NT2/D1 (cell line): ENCODE measurements at regions not wholly inside any gene's neighbourhood (a gene's known extent, or its start where the extent isn't known, plus 50 kb on each side); places are given as distances from the start of the nearest gene placed in this dataset.

Experiments used
- DNase-seq: peaks from one replicate; pipeline ENCODE4 v3.0.0-alpha.2; 2011; ENCODE audit warnings: low read depth, low spot score
- H3K27me3 ChIP-seq: 2 replicates; pipeline ENCODE4 v1.6.0; 2011; ENCODE audit warnings: mild to moderate bottlenecking; ENCODE audit not compliant: insufficient read length, insufficient read depth
- H3K36me3 ChIP-seq: 2 replicates; pipeline ENCODE4 v1.6.1; 2011; ENCODE audit warnings: mild to moderate bottlenecking, low read length, mixed read lengths; ENCODE audit not compliant: insufficient read depth, insufficient read length
- H3K4me1 ChIP-seq: 2 replicates; pipeline ENCODE4 v1.5.1; 2011; ENCODE audit not compliant: insufficient read depth, insufficient read length
- H3K4me3 ChIP-seq: 2 replicates; pipeline ENCODE4 v1.5.1; 2011; ENCODE audit warnings: low read depth; ENCODE audit not compliant: insufficient read length
- H3K9ac ChIP-seq: 2 replicates; pipeline ENCODE4 v1.6.0; 2011; ENCODE audit warnings: low read depth; ENCODE audit not compliant: insufficient read length
- H3K9me3 ChIP-seq: 2 replicates; pipeline ENCODE4 v1.5.1; 2011; ENCODE audit warnings: mild to moderate bottlenecking, low read length; ENCODE audit not compliant: insufficient read depth
- SUZ12 ChIP-seq: IDR thresholded peaks from 2 replicates; pipeline ENCODE4 v1.6.1; 2011; ENCODE audit not compliant: insufficient read length, insufficient read depth; ENCODE audit errors: extremely low read depth
- YY1 ChIP-seq: IDR thresholded peaks from 2 replicates; pipeline ENCODE4 v1.6.1; 2011; ENCODE audit not compliant: insufficient read length, insufficient read depth
- ZNF274 ChIP-seq: IDR thresholded peaks from 2 replicates; pipeline ENCODE4 v1.6.1; 2011; ENCODE audit warnings: mild to moderate bottlenecking, low read depth, low read length

DNA sequence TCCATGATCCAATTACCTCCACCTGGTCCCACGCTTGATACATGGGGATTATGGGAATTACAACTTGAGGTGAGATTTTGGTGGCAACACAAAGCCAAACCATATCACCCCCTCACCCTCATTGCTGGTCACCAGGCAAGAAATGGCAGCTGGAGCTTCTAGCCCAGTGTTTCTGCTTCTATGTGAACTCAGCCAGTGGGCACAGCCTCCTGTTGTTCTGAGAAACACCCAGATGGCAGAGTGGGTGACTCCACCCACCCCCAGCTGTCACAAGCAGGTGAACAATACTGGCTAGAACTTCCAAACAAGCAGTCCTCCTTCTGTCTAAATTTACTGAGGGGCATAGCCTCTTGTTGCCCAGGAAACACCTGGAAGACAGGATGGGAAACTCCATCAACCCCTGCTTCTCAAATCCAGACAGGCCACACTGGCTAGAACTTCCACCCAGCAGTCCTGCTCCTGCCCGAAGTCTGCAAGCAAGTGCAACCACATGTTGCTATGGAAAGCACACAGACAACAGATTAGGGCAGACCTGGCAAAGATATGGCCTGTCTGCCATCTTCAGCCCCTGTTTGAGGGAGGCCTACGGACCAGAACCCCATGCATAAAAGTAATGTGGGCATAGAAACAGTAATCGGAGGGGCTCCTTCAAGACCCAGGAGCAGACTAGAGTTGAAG lies 114.1 kb downstream of the DTWD1 start:
- no peak for DNase-seq
- TF ChIP-seq SUZ12 (no peak), ZNF274 (no peak), YY1 (no peak)
- no peaks in the 10 kb centered on the region for H3K4me1 ChIP-seq
- H3K36me3 ChIP-seq: no peaks in the 10 kb centered on the region
- H3K27me3 ChIP-seq: no peaks in the 10 kb centered on the region
- H3K9me3 ChIP-seq: no peaks in the 10 kb centered on the region
- H3K4me3 ChIP-seq: no peak overlapping the region
- H3K9ac ChIP-seq: no peak overlapping the region

GRCh38 chr15:49737127-49737526 lies 116.3 kb downstream of the DTWD1 start:
- H3K9ac ChIP-seq: no peak overlapping the region
- H3K4me1 ChIP-seq: no peaks in the 10 kb centered on the region
- no peak overlapping the region for H3K4me3 ChIP-seq
- H3K27me3 ChIP-seq: no peaks in the 10 kb centered on the region
- H3K36me3 ChIP-seq: no peaks in the 10 kb centered on the region
- H3K9me3 ChIP-seq: no peaks in the 10 kb centered on the region
- no peak for DNase-seq
- TF ChIP-seq ZNF274: no peak
- no peak for TF ChIP-seq SUZ12
- no peak for TF ChIP-seq YY1

DNA sequence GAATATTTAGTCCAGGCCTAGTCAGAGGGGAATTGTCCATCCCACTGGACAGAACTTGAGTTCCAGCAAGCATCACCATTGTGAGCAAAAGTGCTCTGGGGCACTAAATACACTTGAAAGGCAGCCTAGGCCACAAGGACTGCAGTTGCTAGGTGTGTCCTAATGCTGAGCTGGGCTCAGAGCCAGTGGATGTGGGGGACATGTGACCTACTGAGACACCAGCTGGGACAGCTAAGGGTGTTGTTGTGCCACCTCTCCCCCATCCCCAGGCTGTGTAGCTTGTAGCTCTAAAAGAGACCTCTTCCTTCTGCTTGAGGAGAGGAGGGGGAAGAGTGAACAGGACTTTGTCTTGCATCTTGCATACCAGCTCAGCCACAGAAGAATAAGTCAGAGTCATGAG lies 120.9 kb downstream of the DTWD1 start:
- no peaks in the 10 kb centered on the region for H3K36me3 ChIP-seq
- no peak for DNase-seq

GRCh38 chr15:49742381-49742780 lies 121.5 kb downstream of the DTWD1 start:
- no peaks in the 10 kb centered on the region for H3K4me1 ChIP-seq
- no peaks in the 10 kb centered on the region for H3K36me3 ChIP-seq
- DNase-seq: no peak
- no peaks in the 10 kb centered on the region for H3K27me3 ChIP-seq
- H3K4me3 ChIP-seq: no peak overlapping the region
- TF ChIP-seq ZNF274: no peak
- TF ChIP-seq YY1: no peak
- no peak for TF ChIP-seq SUZ12
- no peak overlapping the region for H3K9ac ChIP-seq
- H3K9me3 ChIP-seq: no peaks in the 10 kb centered on the region

More for the DNA sequence above, 120.9 kb downstream of the DTWD1 start:
- Histone ChIP-seq H3K9me3 (no peaks in the 10 kb centered on the region), H3K27me3 (no peaks in the 10 kb centered on the region), H3K4me1 (no peaks in the 10 kb centered on the region), H3K9ac (no peak overlapping the region), H3K4me3 (no peak overlapping the region)
- TF ChIP-seq ZNF274 (no peak), YY1 (no peak), SUZ12 (no peak)

GRCh38 chr15:49747340-49747739 lies 126.5 kb downstream of the DTWD1 start:
- no peaks in the 10 kb centered on the region for H3K27me3 ChIP-seq
- H3K9me3 ChIP-seq: no peaks in the 10 kb centered on the region
- no peak for DNase-seq
- H3K4me3 ChIP-seq: no peak overlapping the region
- no peak overlapping the region for H3K9ac ChIP-seq
- H3K4me1 ChIP-seq: no peaks in the 10 kb centered on the region
- H3K36me3 ChIP-seq: no peaks in the 10 kb centered on the region
- TF ChIP-seq SUZ12: no peak
- TF ChIP-seq YY1: no peak
- TF ChIP-seq ZNF274: no peak

DNA sequence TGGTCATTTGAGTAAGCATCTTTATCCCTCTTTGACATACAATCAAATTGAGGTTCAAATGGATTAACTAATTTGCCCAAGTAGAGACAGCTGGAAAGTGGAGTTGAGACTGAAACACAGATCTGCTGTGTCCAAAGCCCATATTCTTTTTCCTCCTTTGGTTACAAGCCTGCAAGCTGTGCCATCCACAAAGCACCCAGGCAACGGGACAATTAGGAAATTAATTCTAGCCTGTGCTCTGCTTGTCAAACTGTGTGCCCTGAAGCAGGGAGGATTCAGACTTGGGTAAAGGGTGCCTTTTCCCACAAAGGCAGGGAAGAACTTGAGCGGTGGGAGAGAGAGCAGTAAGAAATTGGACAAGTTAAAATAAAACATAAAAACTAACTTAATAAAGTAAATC lies 127.9 kb downstream of the DTWD1 start:
- Histone ChIP-seq H3K9ac (no peak overlapping the region), H3K9me3 (no peaks in the 10 kb centered on the region), H3K4me1 (no peaks in the 10 kb centered on the region), H3K27me3 (no peaks in the 10 kb centered on the region), H3K4me3 (no peak overlapping the region), H3K36me3 (no peaks in the 10 kb centered on the region)
- TF ChIP-seq YY1 (no peak), ZNF274 (no peak), SUZ12 (no peak)
- DNase-seq: no peak

DNA sequence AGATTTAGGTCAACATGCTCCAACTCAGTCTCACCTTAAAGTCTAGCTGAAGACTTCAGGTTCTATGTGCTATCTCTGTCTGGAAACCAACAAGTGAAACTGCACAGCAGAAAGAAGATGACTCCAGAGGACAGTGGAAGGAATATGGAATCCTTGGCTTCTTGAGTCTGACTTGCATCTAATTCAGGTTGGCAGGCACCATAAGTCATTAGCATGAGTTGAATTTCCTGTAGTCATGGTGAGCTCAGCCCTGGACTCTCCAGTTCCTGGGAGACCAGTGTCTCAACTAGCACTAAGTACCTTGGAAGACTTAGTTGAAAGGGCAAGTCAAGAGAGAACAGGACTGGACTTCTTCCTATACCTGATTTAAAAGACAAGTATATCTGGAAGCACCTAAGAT lies 129.7 kb downstream of the DTWD1 start:
- no peak for DNase-seq
- H3K36me3 ChIP-seq: no peaks in the 10 kb centered on the region
- TF ChIP-seq YY1 (no peak), SUZ12 (no peak), ZNF274 (no peak)
- no peaks in the 10 kb centered on the region for H3K9me3 ChIP-seq
- no peaks in the 10 kb centered on the region for H3K27me3 ChIP-seq
- no peak overlapping the region for H3K9ac ChIP-seq
- H3K4me1 ChIP-seq: no peaks in the 10 kb centered on the region
- no peak overlapping the region for H3K4me3 ChIP-seq
